ENCODE measurements at regions not wholly inside any gene's neighbourhood (a gene's known extent, or its start where the extent isn't known, plus 50 kb on each side); places are given as distances from the start of the nearest gene placed in this dataset.
"Not testable (repeated sequence)": the region's sequence is repeated elsewhere in the genome, so short reads cannot be mapped to it uniquely, and the experiment has no call there.

GRCh38 chr10:21463436-21463835 lies 62.0 kb downstream of the SKIDA1 start:
- DNase-seq (ENCODE audit: low read depth) = no peak

GRCh38 chr10:21458126-21458871 lies 67.2 kb downstream of the SKIDA1 start:
- DNase-seq (ENCODE audit: low read depth) = peak; percentile 7

GRCh38 chr10:21456160-21456559 lies 69.3 kb downstream of the SKIDA1 start:
- DNase-seq (ENCODE audit: low read depth) = no peak

GRCh38 chr10:21452203-21452602 lies 73.3 kb downstream of the SKIDA1 start:
- DNase-seq (ENCODE audit: low read depth) = no peak

- no peak for DNase-seq (ENCODE audit: low read depth)
These were observed 76.1 kb downstream of the SKIDA1 start for GRCh38 chr10:21449288-21449966.

GRCh38 chr10:21445163-21445562 lies 80.3 kb downstream of the SKIDA1 start:
- DNase-seq (ENCODE audit: low read depth) = no peak

- DNase-seq (ENCODE audit: low read depth) = no peak
These were observed 83.9 kb downstream of the SKIDA1 start for GRCh38 chr10:21441625-21442024.

- not testable (repeated sequence) for DNase-seq (ENCODE audit: low read depth)
These were observed 86.6 kb downstream of the SKIDA1 start for GRCh38 chr10:21438914-21439313.

GRCh38 chr10:21437770-21438382 lies 87.6 kb downstream of the SKIDA1 start:
- no peak for DNase-seq (ENCODE audit: low read depth)

GRCh38 chr10:21432266-21432665 lies 93.2 kb downstream of the SKIDA1 start:
- DNase-seq (ENCODE audit: low read depth) = no peak

GRCh38 chr10:21431799-21432198 lies 93.7 kb downstream of the SKIDA1 start:
- no peak for DNase-seq (ENCODE audit: low read depth)

- peak; percentile 57 for DNase-seq (ENCODE audit: low read depth)
These were observed 97.5 kb downstream of the SKIDA1 start for GRCh38 chr10:21427804-21428481.

GRCh38 chr10:21424459-21424861 lies 101.0 kb downstream of the SKIDA1 start:
- DNase-seq (ENCODE audit: low read depth) = peak; percentile 83

- no peak for DNase-seq (ENCODE audit: low read depth)
These were observed 101.6 kb downstream of the SKIDA1 start for GRCh38 chr10:21423850-21424249.

GRCh38 chr10:21423338-21423737 lies 102.1 kb downstream of the SKIDA1 start:
- DNase-seq (ENCODE audit: low read depth) = no peak

- DNase-seq (ENCODE audit: low read depth) = no peak
These were observed 103.7 kb downstream of the SKIDA1 start for GRCh38 chr10:21421794-21422193.

- no peak for DNase-seq (ENCODE audit: low read depth)
These were observed 104.5 kb downstream of the SKIDA1 start for GRCh38 chr10:21421016-21421415.

GRCh38 chr10:21418981-21419576 lies 106.4 kb downstream of the SKIDA1 start:
- peak; percentile 72 for DNase-seq (ENCODE audit: low read depth)

- no peak for DNase-seq (ENCODE audit: low read depth)
These were observed 108.2 kb downstream of the SKIDA1 start for GRCh38 chr10:21417172-21417712.

- no peak for DNase-seq (ENCODE audit: low read depth)
These were observed 111.8 kb downstream of the SKIDA1 start for GRCh38 chr10:21413680-21414079.

- DNase-seq (ENCODE audit: low read depth) = no peak
These were observed 112.2 kb downstream of the SKIDA1 start for GRCh38 chr10:21413268-21413667.
